Activated gamma-delta T cell treated with Interleukin-2 at 50 U/mL for 16 hours (primary cell): ENCODE measurements at regions not wholly inside any gene's neighbourhood (a gene's known extent, or its start where the extent isn't known, plus 50 kb on each side); places are given as distances from the start of the nearest gene placed in this dataset.
"Not testable (repeated sequence)": the region's sequence is repeated elsewhere in the genome, so short reads cannot be mapped to it uniquely, and the experiment has no call there.

Source experiments
- DNase-seq: peaks from one replicate; pipeline ENCODE4 v3.0.0-alpha.2; 2020

- no peak for DNase-seq
Measured at GRCh38 chr10:47145290-47145934, 154.6 kb upstream of the GDF10 start.

GRCh38 chr10:47146572-47146971, 153.4 kb upstream of the GDF10 start:
- no peak for DNase-seq

GRCh38 chr10:47147186-47147585, 152.8 kb upstream of the GDF10 start:
- no peak for DNase-seq

GRCh38 chr10:47150581-47150980, 149.4 kb upstream of the GDF10 start:
- no peak for DNase-seq

- DNase-seq, result no peak
Measured at GRCh38 chr10:47151920-47152319, 148.1 kb upstream of the GDF10 start.

- no peak for DNase-seq
Measured at GRCh38 chr10:47152861-47153349, 147.1 kb upstream of the GDF10 start.

GRCh38 chr10:47154762-47155161, 145.2 kb upstream of the GDF10 start:
- no peak for DNase-seq

GRCh38 chr10:47156873-47157272, 143.1 kb upstream of the GDF10 start:
- DNase-seq, result no peak

- no peak for DNase-seq
Measured at GRCh38 chr10:47158116-47159071, 141.6 kb upstream of the GDF10 start.

- DNase-seq, result no peak
Measured at GRCh38 chr10:47159361-47160260, 140.4 kb upstream of the GDF10 start.

GRCh38 chr10:47160261-47160908, 139.6 kb upstream of the GDF10 start:
- DNase-seq, result no peak

GRCh38 chr10:47160967-47161366, 139.0 kb upstream of the GDF10 start:
- DNase-seq, result no peak

GRCh38 chr10:47161465-47161864, 138.5 kb upstream of the GDF10 start:
- DNase-seq, result no peak

GRCh38 chr10:47164126-47164799, 135.7 kb upstream of the GDF10 start:
- DNase-seq, result no peak

GRCh38 chr10:47164800-47165128, 135.2 kb upstream of the GDF10 start:
- DNase-seq, result no peak

- no peak for DNase-seq
Measured at GRCh38 chr10:47165168-47165710, 134.8 kb upstream of the GDF10 start.

- DNase-seq, result peak; percentile 30
Measured at GRCh38 chr10:47165711-47166404, 134.1 kb upstream of the GDF10 start.

GRCh38 chr10:47166405-47166777, 133.6 kb upstream of the GDF10 start:
- DNase-seq, result no peak

GRCh38 chr10:47166808-47167581, 133.0 kb upstream of the GDF10 start:
- DNase-seq, result not testable (repeated sequence)

- no peak for DNase-seq
Measured at GRCh38 chr10:47167591-47167990, 132.4 kb upstream of the GDF10 start.
